SK-N-SH (cell line): ENCODE measurements at regions not wholly inside any gene's neighbourhood (a gene's known extent, or its start where the extent isn't known, plus 50 kb on each side); places are given as distances from the start of the nearest gene placed in this dataset.

Experiments used
- CTCF ChIA-PET: fragments of 300-600, 350-600 bp; formaldehyde crosslinking; extraction: SDS; loops from one replicate; lab custom pipeline; 2021; lab: Yijun Ruan, JAX
- POLR2A ChIA-PET: fragments of 350-600 bp; sonication (Branson Sonifier 250); formaldehyde crosslinking; extraction: SDS; loops from one replicate; lab custom pipeline; 2020; ENCODE audit warnings: antibody characterized with exemption, inconsistent platforms; lab: Yijun Ruan, JAX
- DNase-seq: peaks from one replicate; pipeline ENCODE4 v3.0.0; 2012
- H2AFZ ChIP-seq: fragments of 200-600 bp; sonication (generic); 2 replicates; pipeline ENCODE4 v1.8.1; 2016; ENCODE audit warnings: antibody characterized with exemption, mild to moderate bottlenecking, low read depth
- H3F3A ChIP-seq: fragments of 200-600 bp; sonication (generic); replicated peaks from 2 replicates; pipeline ENCODE3; 2016; ENCODE audit warnings: antibody characterized with exemption, mild to moderate bottlenecking; ENCODE audit not compliant: insufficient read depth
- H3K27ac ChIP-seq, 2 experiments: fragments of 200-500 bp in 1 of 2; fragments of 200-600 bp in 1 of 2; sonication (Bioruptor generic) in 1 of 2; sonication (generic), shearing (Covaris generic) in 1 of 2; 2 replicates each; pipeline versions ENCODE4 v1.5.1 to v1.6.1; 2014 to 2016; ENCODE audit warnings: low read depth in 2 of 2, inconsistent platforms in 1 of 2, low read length in 1 of 2, mild to moderate bottlenecking in 1 of 2, mixed read lengths in 1 of 2
- H3K27me3 ChIP-seq: fragments of 200-600 bp; sonication (generic), shearing (Covaris generic); 2 replicates; pipeline ENCODE4 v1.6.1; 2016; ENCODE audit warnings: mixed run types; ENCODE audit not compliant: insufficient read depth
- H3K36me3 ChIP-seq, 2 experiments: fragments of 200-500 bp in 1 of 2; fragments of 200-600 bp in 1 of 2; sonication (Bioruptor generic) in 1 of 2; sonication (generic) in 1 of 2; replicated peaks in 1 of 2; 2 replicates each; pipeline versions ENCODE3 to v1.5.1; 2014 to 2016; ENCODE audit warnings: low read length in 1 of 2, mild to moderate bottlenecking in 1 of 2; ENCODE audit not compliant: insufficient read depth in 2 of 2, control insufficient read depth in 1 of 2
- H3K4me1 ChIP-seq, 2 experiments: fragments of 200-500 bp in 1 of 2; fragments of 200-600 bp in 1 of 2; sonication (Bioruptor generic) in 1 of 2; sonication (generic), shearing (Covaris generic) in 1 of 2; 2 replicates each; pipeline versions ENCODE4 v1.5.1 to v1.6.1; 2014 to 2016; ENCODE audit warnings: low read depth in 1 of 2, low read length in 1 of 2, mixed run types in 1 of 2; ENCODE audit not compliant: insufficient read depth in 2 of 2, control insufficient read depth in 1 of 2
- H3K4me2 ChIP-seq: fragments of 200-600 bp; sonication (generic), shearing (Covaris generic); 2 replicates; pipeline ENCODE4 v1.6.1; 2017; ENCODE audit warnings: mixed run types
- H3K4me3 ChIP-seq, 2 experiments: fragments of 200-500 bp in 1 of 2; fragments of 200-600 bp in 1 of 2; sonication (Bioruptor generic) in 1 of 2; sonication (generic), shearing (Covaris generic) in 1 of 2; 2 replicates each; pipeline versions ENCODE4 v1.5.1 to v1.8.1; 2014 to 2016; ENCODE audit warnings: low read depth in 2 of 2, inconsistent platforms in 1 of 2, low read length in 1 of 2, mild to moderate bottlenecking in 1 of 2, mixed read lengths in 1 of 2, moderate library complexity in 1 of 2
- H3K79me2 ChIP-seq: fragments of 200-600 bp; sonication (generic); 2 replicates; pipeline ENCODE4 v1.8.1; 2017; ENCODE audit warnings: mild to moderate bottlenecking; ENCODE audit not compliant: insufficient read depth
- H3K9ac ChIP-seq: fragments of 200-600 bp; sonication (generic); 2 replicates; pipeline ENCODE4 v1.6.1; 2017; ENCODE audit warnings: mixed run types
- H3K9me2 ChIP-seq: fragments of 200-600 bp; sonication (generic); 2 replicates; pipeline ENCODE4 v1.6.1; 2017; ENCODE audit warnings: mixed run types
- H3K9me3 ChIP-seq: fragments of 200-600 bp; sonication (generic); 2 replicates; pipeline ENCODE4 v1.6.1; 2017; ENCODE audit warnings: mixed run types, mild to moderate bottlenecking, moderate library complexity
- H4K20me1 ChIP-seq: fragments of 200-600 bp; sonication (generic); 2 replicates; pipeline ENCODE4 v1.6.1; 2017; ENCODE audit warnings: mild to moderate bottlenecking, mixed run types; ENCODE audit not compliant: insufficient read depth
- EP300 ChIP-seq, 2 experiments: IDR thresholded peaks; 2 replicates each; pipeline versions ENCODE4 v1.4.0 to v1.6.1; 2012; ENCODE audit warnings: borderline replicate concordance in 1 of 2, low read depth in 1 of 2, low read length in 1 of 2
- FOXJ3 ChIP-seq: sonication (generic); formaldehyde crosslinking; IDR thresholded peaks from 2 replicates; pipeline ENCODE4 v1.5.1; 2020; ENCODE audit warnings: mild to moderate bottlenecking, missing genetic modification reagents
- GATA2 ChIP-seq: sonication (generic); formaldehyde crosslinking; IDR thresholded peaks from 2 replicates; pipeline ENCODE4 v1.5.0; 2020; ENCODE audit warnings: mild to moderate bottlenecking, missing genetic modification reagents
- JUND ChIP-seq: IDR thresholded peaks from 2 replicates; pipeline ENCODE4 v1.4.0; 2012
- MEF2A ChIP-seq: IDR thresholded peaks from 2 replicates; pipeline ENCODE4 v1.4.0; 2012; ENCODE audit warnings: low read depth, borderline replicate concordance
- MXI1 ChIP-seq: IDR thresholded peaks from 2 replicates; pipeline ENCODE4 v1.6.1; 2012; ENCODE audit warnings: mild to moderate bottlenecking, low read depth, low read length, improper control_type of control experiment
- NRF1 ChIP-seq: IDR thresholded peaks from 2 replicates; pipeline ENCODE4 v1.6.1; 2012; ENCODE audit warnings: low read depth, mild to moderate bottlenecking, low read length
- POLR2AphosphoS5 ChIP-seq: IDR thresholded peaks from 2 replicates; pipeline ENCODE4 v1.6.1; 2012; ENCODE audit warnings: low read depth, low read length
- RAD21 ChIP-seq: IDR thresholded peaks from 2 replicates; pipeline ENCODE4 v1.6.1; 2012; ENCODE audit warnings: mild to moderate bottlenecking, low read length
- RCOR1 ChIP-seq: fragments of 150-350 bp; IDR thresholded peaks from 2 replicates; pipeline ENCODE4 v1.6.1; 2017; ENCODE audit warnings: antibody characterized with exemption, low read length
- REST ChIP-seq: IDR thresholded peaks from 2 replicates; pipeline ENCODE4 v1.6.1; 2012; ENCODE audit warnings: mild to moderate bottlenecking, low read depth, low read length, moderate library complexity
- SIN3A ChIP-seq: IDR thresholded peaks from 2 replicates; pipeline ENCODE4 v1.6.1; 2012; ENCODE audit warnings: low read depth, mild to moderate bottlenecking, low read length, moderate library complexity, borderline replicate concordance
- SMC3 ChIP-seq: IDR thresholded peaks from 2 replicates; pipeline ENCODE4 v1.6.1; 2012; ENCODE audit warnings: low read depth, low read length, improper control_type of control experiment
- TCF12 ChIP-seq: IDR thresholded peaks from 2 replicates; pipeline ENCODE4 v1.4.0; 2012
- WGBS: methylation state at CpG from one replicate; pipeline ENCODE4 v1.1.6; 2017; ENCODE audit warnings: low lambda C conversion rate; 5-methylcytosine and 5-hydroxymethylcytosine counted together
- TF ChIP-seq, protein P1 (sequence below): IDR thresholded peaks from 2 replicates; pipeline ENCODE4 v1.4.0; 2012; ENCODE audit warnings: low read depth, borderline replicate concordance
- TF ChIP-seq, protein P2 (sequence below): IDR thresholded peaks from 2 replicates; pipeline ENCODE4; 2012
- TF ChIP-seq, protein P3 (sequence below): fragments of 200-600 bp; sonication (generic); IDR thresholded peaks from 2 replicates; pipeline ENCODE4 v1.6.1; 2017; ENCODE audit warnings: antibody characterized with exemption, mild to moderate bottlenecking, moderate library complexity
- TF ChIP-seq, protein P4 (sequence below): IDR thresholded peaks from 2 replicates; pipeline ENCODE4 v1.4.0; 2012; ENCODE audit warnings: low read depth, borderline replicate concordance

- TF ChIP-seq GATA2 (CRISPR knock-in tag) (no peak), REST (no peak), JUND (no peak), SMC3 (no peak), MEF2A (no peak), FOXJ3 (CRISPR knock-in tag) (no peak), SIN3A (no peak)
- TF ChIP-seq, protein P1, sequence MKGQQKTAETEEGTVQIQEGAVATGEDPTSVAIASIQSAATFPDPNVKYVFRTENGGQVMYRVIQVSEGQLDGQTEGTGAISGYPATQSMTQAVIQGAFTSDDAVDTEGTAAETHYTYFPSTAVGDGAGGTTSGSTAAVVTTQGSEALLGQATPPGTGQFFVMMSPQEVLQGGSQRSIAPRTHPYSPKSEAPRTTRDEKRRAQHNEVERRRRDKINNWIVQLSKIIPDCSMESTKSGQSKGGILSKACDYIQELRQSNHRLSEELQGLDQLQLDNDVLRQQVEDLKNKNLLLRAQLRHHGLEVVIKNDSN = no peak
Observed at GRCh38 chr11:31940371-31941037, 129.4 kb upstream of the PAX6 start (continued).

DNA sequence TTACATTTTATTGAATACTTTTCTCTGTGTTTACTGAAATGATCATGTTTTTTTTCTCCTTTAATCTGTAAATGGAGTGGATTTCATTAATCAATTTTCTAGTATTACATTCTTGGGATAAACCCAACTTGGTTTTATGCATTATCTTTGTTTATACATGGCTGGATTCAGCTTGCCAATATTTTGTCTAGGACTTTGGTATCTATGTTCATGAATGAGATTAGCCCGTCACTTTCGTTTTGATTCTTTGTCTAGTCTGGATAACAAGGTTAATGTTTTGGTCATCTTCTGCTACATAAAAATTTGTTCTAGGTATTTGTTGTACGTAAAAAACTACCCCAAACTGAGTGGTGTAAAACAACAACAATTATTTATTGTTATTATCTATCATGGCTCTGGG lies 127.9 kb upstream of the PAX6 start:
- Histone ChIP-seq H3K9me3 (no peaks in the 10 kb centered on the region), H3F3A (no peaks in the 10 kb centered on the region), H3K4me2 (no peak overlapping the region), H3K4me3 (no peak overlapping the region), H4K20me1 (no peaks in the 10 kb centered on the region), H3K9me2 (no peaks in the 10 kb centered on the region), H3K9ac (no peak overlapping the region), H3K36me3 (no peaks in the 10 kb centered on the region), H3K27me3 (peaks cover 26% of the 10 kb centered on the region; the same call in 1 of the 2 replicates), H3K4me1 (no peaks in the 10 kb centered on the region), H2AFZ (no peak overlapping the region), H3K27ac (no peak overlapping the region), H3K79me2 (no peaks in the 10 kb centered on the region)
- DNase-seq = no peak
- TF ChIP-seq, protein P2, sequence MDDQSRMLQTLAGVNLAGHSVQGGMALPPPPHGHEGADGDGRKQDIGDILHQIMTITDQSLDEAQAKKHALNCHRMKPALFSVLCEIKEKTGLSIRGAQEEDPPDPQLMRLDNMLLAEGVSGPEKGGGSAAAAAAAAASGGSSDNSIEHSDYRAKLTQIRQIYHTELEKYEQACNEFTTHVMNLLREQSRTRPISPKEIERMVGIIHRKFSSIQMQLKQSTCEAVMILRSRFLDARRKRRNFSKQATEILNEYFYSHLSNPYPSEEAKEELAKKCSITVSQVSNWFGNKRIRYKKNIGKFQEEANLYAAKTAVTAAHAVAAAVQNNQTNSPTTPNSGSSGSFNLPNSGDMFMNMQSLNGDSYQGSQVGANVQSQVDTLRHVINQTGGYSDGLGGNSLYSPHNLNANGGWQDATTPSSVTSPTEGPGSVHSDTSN = no peak
- TF ChIP-seq TCF12 = no peak
- TF ChIP-seq, protein P3, sequence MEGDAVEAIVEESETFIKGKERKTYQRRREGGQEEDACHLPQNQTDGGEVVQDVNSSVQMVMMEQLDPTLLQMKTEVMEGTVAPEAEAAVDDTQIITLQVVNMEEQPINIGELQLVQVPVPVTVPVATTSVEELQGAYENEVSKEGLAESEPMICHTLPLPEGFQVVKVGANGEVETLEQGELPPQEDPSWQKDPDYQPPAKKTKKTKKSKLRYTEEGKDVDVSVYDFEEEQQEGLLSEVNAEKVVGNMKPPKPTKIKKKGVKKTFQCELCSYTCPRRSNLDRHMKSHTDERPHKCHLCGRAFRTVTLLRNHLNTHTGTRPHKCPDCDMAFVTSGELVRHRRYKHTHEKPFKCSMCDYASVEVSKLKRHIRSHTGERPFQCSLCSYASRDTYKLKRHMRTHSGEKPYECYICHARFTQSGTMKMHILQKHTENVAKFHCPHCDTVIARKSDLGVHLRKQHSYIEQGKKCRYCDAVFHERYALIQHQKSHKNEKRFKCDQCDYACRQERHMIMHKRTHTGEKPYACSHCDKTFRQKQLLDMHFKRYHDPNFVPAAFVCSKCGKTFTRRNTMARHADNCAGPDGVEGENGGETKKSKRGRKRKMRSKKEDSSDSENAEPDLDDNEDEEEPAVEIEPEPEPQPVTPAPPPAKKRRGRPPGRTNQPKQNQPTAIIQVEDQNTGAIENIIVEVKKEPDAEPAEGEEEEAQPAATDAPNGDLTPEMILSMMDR = no peak
- TF ChIP-seq FOXJ3 (CRISPR knock-in tag) = no peak
- TF ChIP-seq RCOR1 = no peak
- no peak for TF ChIP-seq MXI1
- TF ChIP-seq GATA2 (CRISPR knock-in tag) = no peak
- TF ChIP-seq RAD21 = no peak
- TF ChIP-seq, protein P4, sequence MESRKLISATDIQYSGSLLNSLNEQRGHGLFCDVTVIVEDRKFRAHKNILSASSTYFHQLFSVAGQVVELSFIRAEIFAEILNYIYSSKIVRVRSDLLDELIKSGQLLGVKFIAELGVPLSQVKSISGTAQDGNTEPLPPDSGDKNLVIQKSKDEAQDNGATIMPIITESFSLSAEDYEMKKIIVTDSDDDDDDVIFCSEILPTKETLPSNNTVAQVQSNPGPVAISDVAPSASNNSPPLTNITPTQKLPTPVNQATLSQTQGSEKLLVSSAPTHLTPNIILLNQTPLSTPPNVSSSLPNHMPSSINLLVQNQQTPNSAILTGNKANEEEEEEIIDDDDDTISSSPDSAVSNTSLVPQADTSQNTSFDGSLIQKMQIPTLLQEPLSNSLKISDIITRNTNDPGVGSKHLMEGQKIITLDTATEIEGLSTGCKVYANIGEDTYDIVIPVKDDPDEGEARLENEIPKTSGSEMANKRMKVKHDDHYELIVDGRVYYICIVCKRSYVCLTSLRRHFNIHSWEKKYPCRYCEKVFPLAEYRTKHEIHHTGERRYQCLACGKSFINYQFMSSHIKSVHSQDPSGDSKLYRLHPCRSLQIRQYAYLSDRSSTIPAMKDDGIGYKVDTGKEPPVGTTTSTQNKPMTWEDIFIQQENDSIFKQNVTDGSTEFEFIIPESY = no peak
- TF ChIP-seq MEF2A = no peak
- TF ChIP-seq JUND = no peak
- TF ChIP-seq, protein P1 = no peak
- no peak for TF ChIP-seq POLR2AphosphoS5
- TF ChIP-seq NRF1 = no peak
- TF ChIP-seq EP300 (IDR thresholded peaks at IDR 0.05; ENCODE audit: borderline replicate concordance in 1 of 2, low read depth in 1 of 2, low read length in 1 of 2) = no peak
- 15% methylated on average over 3 of the region's 3 CpGs for WGBS
- POLR2A ChIA-PET = no interaction called here
- CTCF ChIA-PET = interaction anchor here (0.9 kb wide), 1 partner anchor 18 kb away, joined by 3 read pairs; no protein-coding TSS in a partner anchor
